NCI-H2227 treated with DMSO at 0.1 percent for 48 hours (cell line): ENCODE measurements at regions not wholly inside any gene's neighbourhood (a gene's known extent, or its start where the extent isn't known, plus 50 kb on each side); places are given as distances from the start of the nearest gene placed in this dataset.

Experiments used
- DNase-seq: peaks from one replicate; lab custom pipeline; 2025; lab: John Stamatoyannopoulos, UW

GRCh38 chr5:125205601-125206225 is 459.3 kb upstream of the ZNF608 start:
- no peak for DNase-seq

- DNase-seq = no peak
Measured at GRCh38 chr5:125207856-125208255, 461.4 kb upstream of the ZNF608 start.

GRCh38 chr5:125209650-125210049 is 463.2 kb upstream of the ZNF608 start:
- no peak for DNase-seq

- no peak for DNase-seq
Measured at GRCh38 chr5:125210242-125210947, 464.0 kb upstream of the ZNF608 start.

GRCh38 chr5:125214080-125214479 is 467.6 kb upstream of the ZNF608 start:
- no peak for DNase-seq

GRCh38 chr5:125215593-125215992 is 469.2 kb upstream of the ZNF608 start:
- no peak for DNase-seq

- no peak for DNase-seq
Measured at GRCh38 chr5:125219710-125220109, 473.3 kb upstream of the ZNF608 start.

GRCh38 chr5:125220284-125220683 is 473.8 kb upstream of the ZNF608 start:
- no peak for DNase-seq

- no peak for DNase-seq
Measured at GRCh38 chr5:125222597-125223240, 476.3 kb upstream of the ZNF608 start.

GRCh38 chr5:125225424-125225823 is 479.0 kb upstream of the ZNF608 start:
- DNase-seq = no peak

GRCh38 chr5:125226825-125227224 is 480.4 kb upstream of the ZNF608 start:
- no peak for DNase-seq

GRCh38 chr5:125227333-125228095 is 481.1 kb upstream of the ZNF608 start:
- peak; percentile 8 for DNase-seq

GRCh38 chr5:125228363-125229070 is 482.1 kb upstream of the ZNF608 start:
- no peak for DNase-seq

GRCh38 chr5:125229556-125229955 is 483.1 kb upstream of the ZNF608 start:
- no peak for DNase-seq

- DNase-seq = no peak
Measured at GRCh38 chr5:125232779-125233230, 486.4 kb upstream of the ZNF608 start.

GRCh38 chr5:125233944-125234343 is 487.5 kb upstream of the ZNF608 start:
- no peak for DNase-seq

GRCh38 chr5:125236007-125236406 is 489.6 kb upstream of the ZNF608 start:
- DNase-seq = no peak

- DNase-seq = no peak
Measured at GRCh38 chr5:125236981-125237380, 490.5 kb upstream of the ZNF608 start.

GRCh38 chr5:125244531-125244930 is 498.1 kb upstream of the ZNF608 start:
- no peak for DNase-seq

GRCh38 chr5:125245216-125245615 is 498.8 kb upstream of the ZNF608 start:
- no peak for DNase-seq

- no peak for DNase-seq
Measured at GRCh38 chr5:125249400-125249799, 503.0 kb upstream of the ZNF608 start.

GRCh38 chr5:125251703-125252102 is 505.3 kb upstream of the ZNF608 start:
- no peak for DNase-seq
